SIG-M5 treated with dmso at 0.1 percent for 504 hours (cell line): ENCODE measurements at regions not wholly inside any gene's neighbourhood (a gene's known extent, or its start where the extent isn't known, plus 50 kb on each side); places are given as distances from the start of the nearest gene placed in this dataset.

Experiments
- DNase-seq: peaks from one replicate; lab custom pipeline; 2025; ENCODE audit not compliant: unreplicated experiment; lab: John Stamatoyannopoulos, UW

- DNase-seq = no peak
These were observed 1163.4 kb upstream of the TMPRSS15 start for GRCh38 chr21:19566975-19567374.

- no peak for DNase-seq
These were observed 1173.8 kb upstream of the TMPRSS15 start for GRCh38 chr21:19577381-19577780.

GRCh38 chr21:19590044-19590443 is 1186.5 kb upstream of the TMPRSS15 start:
- DNase-seq = no peak

- DNase-seq = no peak
These were observed 1199.5 kb upstream of the TMPRSS15 start for GRCh38 chr21:19603011-19603593.

- no peak for DNase-seq
These were observed 1204.6 kb upstream of the TMPRSS15 start for GRCh38 chr21:19608101-19608621.

GRCh38 chr21:19609611-19610010 is 1206.0 kb upstream of the TMPRSS15 start:
- no peak for DNase-seq

GRCh38 chr21:19621837-19622496 is 1218.4 kb upstream of the TMPRSS15 start:
- DNase-seq = no peak

GRCh38 chr21:19640964-19641363 is 1237.4 kb upstream of the TMPRSS15 start:
- no peak for DNase-seq

- DNase-seq = no peak
These were observed 1244.8 kb upstream of the TMPRSS15 start for GRCh38 chr21:19648391-19648790.

- DNase-seq = no peak
These were observed 1279.9 kb upstream of the TMPRSS15 start for GRCh38 chr21:19683492-19683891.

- no peak for DNase-seq
These were observed 1280.7 kb upstream of the TMPRSS15 start for GRCh38 chr21:19684328-19684727.

GRCh38 chr21:19692231-19692630 is 1288.6 kb upstream of the TMPRSS15 start:
- no peak for DNase-seq

GRCh38 chr21:19695796-19696195 is 1292.2 kb upstream of the TMPRSS15 start:
- DNase-seq = no peak

- DNase-seq = no peak
These were observed 1296.9 kb upstream of the TMPRSS15 start for GRCh38 chr21:19700476-19700875.

GRCh38 chr21:19702726-19703125 is 1295.5 kb upstream of the NCAM2 start:
- no peak for DNase-seq

GRCh38 chr21:19704832-19705231 is 1293.4 kb upstream of the NCAM2 start:
- DNase-seq = no peak

- no peak for DNase-seq
These were observed 1285.8 kb upstream of the NCAM2 start for GRCh38 chr21:19712441-19712840.

GRCh38 chr21:19713313-19713712 is 1284.9 kb upstream of the NCAM2 start:
- DNase-seq = no peak

- no peak for DNase-seq
These were observed 1274.1 kb upstream of the NCAM2 start for GRCh38 chr21:19724081-19724480.

GRCh38 chr21:19731251-19731650 is 1267.0 kb upstream of the NCAM2 start:
- DNase-seq = no peak

- DNase-seq = no peak
These were observed 1238.4 kb upstream of the NCAM2 start for GRCh38 chr21:19759836-19760235.

GRCh38 chr21:19767546-19767945 is 1230.7 kb upstream of the NCAM2 start:
- DNase-seq = no peak

- DNase-seq = no peak
These were observed 1226.3 kb upstream of the NCAM2 start for GRCh38 chr21:19771881-19772280.
